ENCODE measurements at regions not wholly inside any gene's neighbourhood (a gene's known extent, or its start where the extent isn't known, plus 50 kb on each side); places are given as distances from the start of the nearest gene placed in this dataset.

GRCh38 chr13:34522808-34523207, 419.3 kb upstream of the NBEA start:
- Mint-ChIP-seq H3K27ac (ENCODE audit: unreplicated experiment) (no peak overlapping the region), H3K4me3 (ENCODE audit: unreplicated experiment) (no peak overlapping the region), H3K4me1 (ENCODE audit: low read depth, unreplicated experiment) (peaks cover 9% of the 10 kb centered on the region), H3K36me3 (ENCODE audit: insufficient read depth, unreplicated experiment) (no peaks in the 10 kb centered on the region), H3K9me3 (ENCODE audit: unreplicated experiment) (no peaks in the 10 kb centered on the region), H3K27me3 (ENCODE audit: insufficient read depth, unreplicated experiment) (no peaks in the 10 kb centered on the region)
- no peaks in the 10 kb centered on the region for H3K36me3 ChIP-seq (ENCODE audit: control insufficient read depth, insufficient read depth, low read length)
- ChIA-PET POLR2A (no interaction called here), CTCF (no interaction called here)
- intact Hi-C loops (cut with micrococcal nuclease; ENCODE audit: unreplicated experiment): no loop called here
- no peak for TF ChIP-seq CTCF (IDR thresholded peaks at IDR 0.05; ENCODE audit: insufficient read depth in 1 of 2, low read depth in 1 of 2, low read length in 1 of 2, severe bottlenecking in 1 of 2, unreplicated experiment in 1 of 2)
- H3K9me3 ChIP-seq: no peaks in the 10 kb centered on the region
- H3K4me1 ChIP-seq: peaks cover 23% of the 10 kb centered on the region
- H3K27me3 ChIP-seq (replicated peaks; ENCODE audit: control insufficient read depth, insufficient read depth, low read length): no peaks in the 10 kb centered on the region
- BruUV-seq (replicated peaks): no TSS peak
- no peak overlapping the region for H3K4me3 ChIP-seq (ENCODE audit: low read depth, low read length)
- DNase-seq: no peak

GRCh38 chr13:34523406-34523805, 418.7 kb upstream of the NBEA start:
- intact Hi-C loops (cut with micrococcal nuclease; ENCODE audit: unreplicated experiment): no loop called here
- Mint-ChIP-seq H3K27me3 (ENCODE audit: insufficient read depth, unreplicated experiment) (no peaks in the 10 kb centered on the region), H3K4me1 (ENCODE audit: low read depth, unreplicated experiment) (peaks cover 9% of the 10 kb centered on the region), H3K36me3 (ENCODE audit: insufficient read depth, unreplicated experiment) (no peaks in the 10 kb centered on the region), H3K4me3 (ENCODE audit: unreplicated experiment) (no peak overlapping the region), H3K27ac (ENCODE audit: unreplicated experiment) (no peak overlapping the region), H3K9me3 (ENCODE audit: unreplicated experiment) (no peaks in the 10 kb centered on the region)
- H3K9me3 ChIP-seq: no peaks in the 10 kb centered on the region
- H3K4me1 ChIP-seq: peaks cover 23% of the 10 kb centered on the region
- ChIA-PET CTCF (no interaction called here), POLR2A (no interaction called here)
- H3K4me3 ChIP-seq (ENCODE audit: low read depth, low read length): no peak overlapping the region
- H3K36me3 ChIP-seq (ENCODE audit: control insufficient read depth, insufficient read depth, low read length): no peaks in the 10 kb centered on the region
- TF ChIP-seq CTCF (IDR thresholded peaks at IDR 0.05; ENCODE audit: insufficient read depth in 1 of 2, low read depth in 1 of 2, low read length in 1 of 2, severe bottlenecking in 1 of 2, unreplicated experiment in 1 of 2): no peak
- BruUV-seq (replicated peaks): no TSS peak
- no peak for DNase-seq
- no peaks in the 10 kb centered on the region for H3K27me3 ChIP-seq (replicated peaks; ENCODE audit: control insufficient read depth, insufficient read depth, low read length)

GRCh38 chr13:34533941-34534340, 408.1 kb upstream of the NBEA start:
- H3K4me3 ChIP-seq (ENCODE audit: low read depth, low read length): no peak overlapping the region
- no peak for DNase-seq
- H3K36me3 ChIP-seq (ENCODE audit: control insufficient read depth, insufficient read depth, low read length): no peaks in the 10 kb centered on the region
- Mint-ChIP-seq H3K9me3 (ENCODE audit: unreplicated experiment) (no peaks in the 10 kb centered on the region), H3K4me1 (ENCODE audit: low read depth, unreplicated experiment) (no peaks in the 10 kb centered on the region), H3K27ac (ENCODE audit: unreplicated experiment) (no peak overlapping the region), H3K4me3 (ENCODE audit: unreplicated experiment) (no peak overlapping the region), H3K27me3 (ENCODE audit: insufficient read depth, unreplicated experiment) (no peaks in the 10 kb centered on the region), H3K36me3 (ENCODE audit: insufficient read depth, unreplicated experiment) (no peaks in the 10 kb centered on the region)
- no peak for TF ChIP-seq CTCF (IDR thresholded peaks at IDR 0.05; ENCODE audit: insufficient read depth in 1 of 2, low read depth in 1 of 2, low read length in 1 of 2, severe bottlenecking in 1 of 2, unreplicated experiment in 1 of 2)
- no peaks in the 10 kb centered on the region for H3K9me3 ChIP-seq
- intact Hi-C loops (cut with micrococcal nuclease; ENCODE audit: unreplicated experiment): no loop called here
- ChIA-PET POLR2A (no interaction called here), CTCF (no interaction called here)
- no TSS peak for BruUV-seq (replicated peaks)
- H3K4me1 ChIP-seq: no peaks in the 10 kb centered on the region
- no peaks in the 10 kb centered on the region for H3K27me3 ChIP-seq (replicated peaks; ENCODE audit: control insufficient read depth, insufficient read depth, low read length)

All from Caco-2 (cell line).